HCT116 (cell line): ENCODE measurements at regions not wholly inside any gene's neighbourhood (a gene's known extent, or its start where the extent isn't known, plus 50 kb on each side); places are given as distances from the start of the nearest gene placed in this dataset.

ENCODE experiments used
- ATF3 ChIP-seq: IDR thresholded peaks from 2 replicates; pipeline ENCODE4 v1.6.1; 2012
- CBX3 ChIP-seq: IDR thresholded peaks from 2 replicates; pipeline ENCODE4 v1.6.1; 2012; ENCODE audit warnings: low read depth
- POLR2A ChIP-seq: IDR thresholded peaks from 2 replicates; pipeline ENCODE4 v1.7.0; 2011; ENCODE audit warnings: borderline replicate concordance; ENCODE audit not compliant: insufficient read depth, insufficient read length; ENCODE audit errors: extremely low read depth
- POLR2AphosphoS5 ChIP-seq: IDR thresholded peaks from 2 replicates; pipeline ENCODE4 v1.6.1; 2011; ENCODE audit warnings: mild to moderate bottlenecking, low read depth, low read length, moderate library complexity
- RAD21 ChIP-seq: IDR thresholded peaks from 2 replicates; pipeline ENCODE4 v1.6.1; 2012; ENCODE audit warnings: low read depth, mild to moderate bottlenecking
- SRF ChIP-seq: IDR thresholded peaks from 2 replicates; pipeline ENCODE4 v1.6.1; 2012; ENCODE audit warnings: low read depth
- ZNF274 ChIP-seq: fragments of 200-500 bp; sonication (Bioruptor generic); IDR thresholded peaks from 2 replicates; pipeline ENCODE4 v1.6.1; 2014; ENCODE audit warnings: mild to moderate bottlenecking, low read depth, low read length, inconsistent platforms
- TF ChIP-seq, protein P1 (sequence below), 3 experiments: fragments of 200-600 bp in 1 of 3; sonication (generic) in 1 of 3; IDR thresholded peaks in 2 of 3; conservative IDR thresholded peaks in 1 of 3; 2 replicates each; pipeline ENCODE4 v1.5.1; 2012 to 2017; ENCODE audit warnings: low read depth in 2 of 3, low read length in 2 of 3, antibody characterized with exemption in 1 of 3, borderline replicate concordance in 1 of 3, control low read depth in 1 of 3, mild to moderate bottlenecking in 1 of 3, mixed read lengths in 1 of 3, mixed run types in 1 of 3, moderate library complexity in 1 of 3; ENCODE audit not compliant: insufficient read depth in 1 of 3
- TF ChIP-seq, protein P2 (sequence below): IDR thresholded peaks from 2 replicates; pipeline ENCODE4 v1.6.1; 2012; ENCODE audit warnings: low read depth

DNA sequence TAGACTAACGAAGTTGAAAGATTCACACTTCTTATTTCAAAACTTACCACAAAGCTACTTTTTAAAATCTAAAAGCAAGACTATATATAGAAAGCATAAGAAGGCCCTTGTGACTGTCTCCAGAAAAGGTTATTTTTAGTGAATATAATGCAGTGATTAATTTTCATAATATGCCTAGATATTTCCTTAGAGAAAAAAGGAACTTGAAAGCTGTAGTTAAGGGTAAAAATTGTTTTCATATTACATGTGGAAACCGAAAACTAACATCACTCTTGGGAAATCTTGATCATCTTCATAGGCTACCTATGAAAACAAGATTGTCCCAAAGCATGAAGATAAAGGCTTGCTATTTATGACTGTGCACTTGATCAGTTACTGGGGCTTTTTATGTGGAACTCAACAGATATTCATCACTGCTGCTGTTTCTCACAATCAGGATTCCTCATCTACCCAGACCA lies 223.2 kb downstream of the SH2D4B start:
- TF ChIP-seq SRF: no peak
- TF ChIP-seq ATF3: no peak
- TF ChIP-seq CBX3: no peak
- no peak for TF ChIP-seq ZNF274
- no peak for TF ChIP-seq RAD21
- TF ChIP-seq, protein P1, sequence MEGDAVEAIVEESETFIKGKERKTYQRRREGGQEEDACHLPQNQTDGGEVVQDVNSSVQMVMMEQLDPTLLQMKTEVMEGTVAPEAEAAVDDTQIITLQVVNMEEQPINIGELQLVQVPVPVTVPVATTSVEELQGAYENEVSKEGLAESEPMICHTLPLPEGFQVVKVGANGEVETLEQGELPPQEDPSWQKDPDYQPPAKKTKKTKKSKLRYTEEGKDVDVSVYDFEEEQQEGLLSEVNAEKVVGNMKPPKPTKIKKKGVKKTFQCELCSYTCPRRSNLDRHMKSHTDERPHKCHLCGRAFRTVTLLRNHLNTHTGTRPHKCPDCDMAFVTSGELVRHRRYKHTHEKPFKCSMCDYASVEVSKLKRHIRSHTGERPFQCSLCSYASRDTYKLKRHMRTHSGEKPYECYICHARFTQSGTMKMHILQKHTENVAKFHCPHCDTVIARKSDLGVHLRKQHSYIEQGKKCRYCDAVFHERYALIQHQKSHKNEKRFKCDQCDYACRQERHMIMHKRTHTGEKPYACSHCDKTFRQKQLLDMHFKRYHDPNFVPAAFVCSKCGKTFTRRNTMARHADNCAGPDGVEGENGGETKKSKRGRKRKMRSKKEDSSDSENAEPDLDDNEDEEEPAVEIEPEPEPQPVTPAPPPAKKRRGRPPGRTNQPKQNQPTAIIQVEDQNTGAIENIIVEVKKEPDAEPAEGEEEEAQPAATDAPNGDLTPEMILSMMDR (IDR thresholded peaks at IDR 0.05 in 2 of 3, conservative IDR thresholded peaks at IDR 0.05 in 1 of 3; ENCODE audit: borderline replicate concordance in 1 of 3, insufficient read depth in 1 of 3, low read depth in 2 of 3, low read length in 2 of 3): no peak
- TF ChIP-seq POLR2AphosphoS5: no peak
- no peak for TF ChIP-seq POLR2A
- TF ChIP-seq, protein P2, sequence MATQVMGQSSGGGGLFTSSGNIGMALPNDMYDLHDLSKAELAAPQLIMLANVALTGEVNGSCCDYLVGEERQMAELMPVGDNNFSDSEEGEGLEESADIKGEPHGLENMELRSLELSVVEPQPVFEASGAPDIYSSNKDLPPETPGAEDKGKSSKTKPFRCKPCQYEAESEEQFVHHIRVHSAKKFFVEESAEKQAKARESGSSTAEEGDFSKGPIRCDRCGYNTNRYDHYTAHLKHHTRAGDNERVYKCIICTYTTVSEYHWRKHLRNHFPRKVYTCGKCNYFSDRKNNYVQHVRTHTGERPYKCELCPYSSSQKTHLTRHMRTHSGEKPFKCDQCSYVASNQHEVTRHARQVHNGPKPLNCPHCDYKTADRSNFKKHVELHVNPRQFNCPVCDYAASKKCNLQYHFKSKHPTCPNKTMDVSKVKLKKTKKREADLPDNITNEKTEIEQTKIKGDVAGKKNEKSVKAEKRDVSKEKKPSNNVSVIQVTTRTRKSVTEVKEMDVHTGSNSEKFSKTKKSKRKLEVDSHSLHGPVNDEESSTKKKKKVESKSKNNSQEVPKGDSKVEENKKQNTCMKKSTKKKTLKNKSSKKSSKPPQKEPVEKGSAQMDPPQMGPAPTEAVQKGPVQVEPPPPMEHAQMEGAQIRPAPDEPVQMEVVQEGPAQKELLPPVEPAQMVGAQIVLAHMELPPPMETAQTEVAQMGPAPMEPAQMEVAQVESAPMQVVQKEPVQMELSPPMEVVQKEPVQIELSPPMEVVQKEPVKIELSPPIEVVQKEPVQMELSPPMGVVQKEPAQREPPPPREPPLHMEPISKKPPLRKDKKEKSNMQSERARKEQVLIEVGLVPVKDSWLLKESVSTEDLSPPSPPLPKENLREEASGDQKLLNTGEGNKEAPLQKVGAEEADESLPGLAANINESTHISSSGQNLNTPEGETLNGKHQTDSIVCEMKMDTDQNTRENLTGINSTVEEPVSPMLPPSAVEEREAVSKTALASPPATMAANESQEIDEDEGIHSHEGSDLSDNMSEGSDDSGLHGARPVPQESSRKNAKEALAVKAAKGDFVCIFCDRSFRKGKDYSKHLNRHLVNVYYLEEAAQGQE: no peak
